ENCODE measurements at regions not wholly inside any gene's neighbourhood (a gene's known extent, or its start where the extent isn't known, plus 50 kb on each side); places are given as distances from the start of the nearest gene placed in this dataset.

DNA sequence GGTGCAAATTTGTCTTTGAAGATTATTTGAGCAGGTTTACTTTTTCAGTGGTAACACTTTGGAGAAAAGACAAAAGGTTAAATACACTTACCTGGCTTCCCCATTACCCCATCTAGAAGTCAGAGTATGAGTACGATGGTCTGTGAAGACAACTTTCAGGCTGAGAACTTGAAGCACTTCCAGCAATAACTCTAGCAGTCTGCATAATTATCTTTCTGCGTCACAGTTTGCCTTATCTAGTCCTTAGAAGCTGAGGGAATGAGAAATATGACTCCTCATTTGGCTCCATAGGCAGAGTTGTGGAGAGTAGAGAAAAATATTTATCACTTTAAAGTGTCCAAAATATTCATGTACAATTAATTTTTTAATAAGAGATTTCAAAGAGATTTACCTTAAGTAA is 323.4 kb upstream of the CAMK1G start:
- FAIRE-seq, result no peak

DNA sequence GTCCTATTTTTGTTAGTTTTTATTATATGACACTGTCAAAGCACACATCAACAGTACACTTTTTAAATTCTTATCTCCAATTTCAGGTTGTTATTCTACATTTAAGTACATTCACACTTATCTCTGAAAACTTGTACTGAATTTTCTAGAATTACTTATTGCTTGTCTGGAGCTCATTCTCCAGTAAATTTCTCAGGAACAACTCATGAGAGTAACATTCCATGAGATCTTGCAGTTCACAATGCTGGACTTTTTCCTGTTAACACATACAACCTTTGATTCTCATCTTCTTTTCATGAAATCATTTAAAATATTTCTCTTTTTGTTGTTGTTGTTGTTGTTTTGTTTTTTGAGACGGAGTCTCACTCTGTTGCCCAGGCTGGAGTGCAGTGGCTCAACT is 320.9 kb upstream of the CAMK1G start:
- FAIRE-seq, result no peak
- no peak for ATAC-seq
- DNase-seq, result no peak
- Histone ChIP-seq H3K27ac (no peak overlapping the region), H3K4me1 (no peaks in the 10 kb centered on the region), H3K4me3 (no peak overlapping the region), H3K27me3 (no peaks in the 10 kb centered on the region), H3K9me3 (peaks cover 0 to 3% (median 0%) of the 10 kb centered on the region in 4 donors), H3K36me3 (no peaks in the 10 kb centered on the region)
- 84 to 89% methylated on average over 1 of the region's 1 CpG for WGBS, 2 donors
- intact Hi-C loops (cut with DNase I), result no loop called here
- TF ChIP-seq, protein P1, sequence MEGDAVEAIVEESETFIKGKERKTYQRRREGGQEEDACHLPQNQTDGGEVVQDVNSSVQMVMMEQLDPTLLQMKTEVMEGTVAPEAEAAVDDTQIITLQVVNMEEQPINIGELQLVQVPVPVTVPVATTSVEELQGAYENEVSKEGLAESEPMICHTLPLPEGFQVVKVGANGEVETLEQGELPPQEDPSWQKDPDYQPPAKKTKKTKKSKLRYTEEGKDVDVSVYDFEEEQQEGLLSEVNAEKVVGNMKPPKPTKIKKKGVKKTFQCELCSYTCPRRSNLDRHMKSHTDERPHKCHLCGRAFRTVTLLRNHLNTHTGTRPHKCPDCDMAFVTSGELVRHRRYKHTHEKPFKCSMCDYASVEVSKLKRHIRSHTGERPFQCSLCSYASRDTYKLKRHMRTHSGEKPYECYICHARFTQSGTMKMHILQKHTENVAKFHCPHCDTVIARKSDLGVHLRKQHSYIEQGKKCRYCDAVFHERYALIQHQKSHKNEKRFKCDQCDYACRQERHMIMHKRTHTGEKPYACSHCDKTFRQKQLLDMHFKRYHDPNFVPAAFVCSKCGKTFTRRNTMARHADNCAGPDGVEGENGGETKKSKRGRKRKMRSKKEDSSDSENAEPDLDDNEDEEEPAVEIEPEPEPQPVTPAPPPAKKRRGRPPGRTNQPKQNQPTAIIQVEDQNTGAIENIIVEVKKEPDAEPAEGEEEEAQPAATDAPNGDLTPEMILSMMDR (IDR thresholded peaks at IDR 0.05), result no peak

More for the DNA sequence above, 323.4 kb upstream of the CAMK1G start:
- 44 to 56% methylated on average over 2 of the region's 2 CpGs for WGBS, 2 donors
- no peak for DNase-seq
- Histone ChIP-seq H3K27ac (no peak overlapping the region), H3K36me3 (no peaks in the 10 kb centered on the region), H3K4me1 (no peaks in the 10 kb centered on the region), H3K4me3 (no peak overlapping the region), H3K27me3 (no peaks in the 10 kb centered on the region), H3K9me3 (peaks cover 0 to 3% (median 0%) of the 10 kb centered on the region in 4 donors)
- TF ChIP-seq, protein P1 (IDR thresholded peaks at IDR 0.05), result no peak
- intact Hi-C loops (cut with DNase I), result no loop called here
- no peak for ATAC-seq

DNA sequence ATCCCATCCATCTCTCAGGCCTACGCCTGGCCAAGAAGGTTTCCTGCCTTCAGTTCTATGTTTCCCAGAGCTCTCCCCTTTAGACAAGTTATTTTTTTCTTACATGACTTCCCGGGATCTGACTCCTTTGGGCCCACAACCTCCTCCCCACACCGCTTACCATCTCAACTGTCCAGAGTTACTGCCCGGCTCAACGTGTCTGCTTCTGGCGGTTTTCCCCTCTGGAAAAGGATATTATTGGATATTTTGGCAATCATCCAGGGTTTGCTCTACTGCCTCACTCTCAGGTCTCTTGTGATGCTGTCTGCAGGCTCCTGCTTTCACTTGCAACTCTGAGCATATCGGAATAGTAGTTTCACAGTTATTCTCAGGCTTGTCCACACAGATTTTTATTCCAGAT is 318.2 kb upstream of the CAMK1G start:
- 61 to 67% methylated on average over 7 of the region's 7 CpGs for WGBS, 2 donors
- no peak overlapping the region for H3K27ac ChIP-seq
- no peaks in the 10 kb centered on the region for H3K27me3 ChIP-seq
- H3K4me3 ChIP-seq, result no peak overlapping the region
- intact Hi-C loops (cut with DNase I), result no loop called here
- no peak for ATAC-seq
- FAIRE-seq, result no peak
- H3K36me3 ChIP-seq, result no peaks in the 10 kb centered on the region
- DNase-seq, result no peak
- H3K9me3 ChIP-seq, result peaks cover 0 to 3% (median 0%) of the 10 kb centered on the region in 4 donors
- no peaks in the 10 kb centered on the region for H3K4me1 ChIP-seq
- TF ChIP-seq, protein P1 (IDR thresholded peaks at IDR 0.05), result no peak

DNA sequence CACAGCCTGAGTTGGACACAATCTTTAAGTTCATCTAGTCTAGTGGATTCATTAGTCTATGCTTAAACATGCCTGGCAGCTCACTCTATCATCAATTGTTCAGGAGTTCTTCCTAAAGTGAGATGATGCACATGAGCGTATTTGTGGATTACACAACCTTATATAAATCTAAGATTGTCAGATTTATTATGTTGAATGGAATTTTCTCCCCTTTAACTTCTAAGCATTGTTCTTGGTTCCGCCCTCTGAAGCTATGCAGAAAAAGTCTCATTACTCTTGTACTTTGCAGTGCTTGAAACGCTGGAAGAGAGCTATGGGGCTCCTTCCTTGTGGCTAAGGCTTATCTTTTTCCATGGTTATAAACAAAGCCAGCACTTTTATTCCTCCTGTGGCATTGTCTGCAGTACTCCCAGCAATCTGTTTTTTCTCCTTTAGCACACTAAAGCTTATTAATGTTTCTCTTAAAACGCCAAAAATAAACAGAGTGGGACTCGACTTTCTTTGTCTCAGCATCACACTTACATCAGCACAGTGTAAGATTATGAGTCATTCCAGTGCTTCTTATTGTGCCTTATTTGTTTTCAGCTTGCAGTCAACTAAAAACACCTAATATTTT is 316.8 kb upstream of the CAMK1G start:
- intact Hi-C loops (cut with DNase I), result no loop called here
- no peaks in the 10 kb centered on the region for H3K36me3 ChIP-seq
- no peak for DNase-seq
- no peaks in the 10 kb centered on the region for H3K27me3 ChIP-seq
- WGBS, 2 donors, result 42 to 43% methylated on average over 5 of the region's 5 CpGs
- no peak for FAIRE-seq
- no peaks in the 10 kb centered on the region for H3K9me3 ChIP-seq
- no peak overlapping the region for H3K27ac ChIP-seq
- no peak overlapping the region for H3K4me3 ChIP-seq
- no peak for ATAC-seq
- no peaks in the 10 kb centered on the region for H3K4me1 ChIP-seq
- TF ChIP-seq, protein P1 (IDR thresholded peaks at IDR 0.05), result no peak

DNA sequence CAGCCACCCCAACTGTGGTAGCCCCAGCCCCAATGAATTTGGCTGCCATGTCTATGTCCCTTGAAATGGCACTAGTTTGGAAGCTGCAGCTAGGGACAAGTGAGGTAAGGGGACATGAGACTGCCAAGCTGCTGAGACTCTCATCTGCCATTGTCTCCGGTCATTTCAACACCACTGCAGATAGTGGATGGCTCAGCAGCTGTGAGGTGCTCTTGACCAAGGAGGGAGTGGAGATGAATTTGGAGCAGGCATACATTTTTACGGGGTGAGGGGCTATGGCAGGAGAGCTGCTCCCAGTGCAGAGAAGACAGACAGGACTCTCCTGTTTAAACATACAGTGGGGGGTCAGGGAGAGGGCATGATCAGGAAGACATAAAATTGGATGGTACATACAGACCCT is 315.5 kb upstream of the CAMK1G start:
- WGBS, 2 donors, result 72 to 89% methylated on average over 2 of the region's 2 CpGs
- no peak overlapping the region for H3K27ac ChIP-seq
- no peak overlapping the region for H3K4me3 ChIP-seq
- intact Hi-C loops (cut with DNase I), result no loop called here
- TF ChIP-seq, protein P1 (IDR thresholded peaks at IDR 0.05), result no peak
- no peak for FAIRE-seq
- H3K36me3 ChIP-seq, result no peaks in the 10 kb centered on the region
- no peaks in the 10 kb centered on the region for H3K4me1 ChIP-seq
- ATAC-seq, result no peak
- H3K9me3 ChIP-seq, result no peaks in the 10 kb centered on the region
- no peak for DNase-seq
- H3K27me3 ChIP-seq, result no peaks in the 10 kb centered on the region
